ENCODE measurements at regions not wholly inside any gene's neighbourhood (a gene's known extent, or its start where the extent isn't known, plus 50 kb on each side); places are given as distances from the start of the nearest gene placed in this dataset.

DNA sequence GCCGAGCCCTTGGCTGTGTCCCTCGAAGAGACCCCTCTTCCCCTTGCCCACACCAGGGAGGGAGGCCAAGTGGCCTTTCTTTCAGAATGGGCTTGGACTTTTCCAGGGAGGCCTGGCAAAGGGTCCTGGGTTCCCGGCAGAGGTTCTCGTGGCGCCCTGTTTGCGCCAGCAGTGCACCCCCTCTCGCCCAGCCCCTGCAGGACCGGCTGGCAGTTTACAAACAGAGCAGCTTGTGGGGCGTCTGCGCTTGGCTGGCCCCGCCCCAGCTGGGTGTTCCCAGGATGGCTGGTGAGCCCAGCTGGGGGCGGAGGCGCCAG, 137.8 kb upstream of the CIBAR2 start:
- no peak for TF ChIP-seq POLR2A (IDR thresholded peaks at IDR 0.05)
- TF ChIP-seq, protein P1, sequence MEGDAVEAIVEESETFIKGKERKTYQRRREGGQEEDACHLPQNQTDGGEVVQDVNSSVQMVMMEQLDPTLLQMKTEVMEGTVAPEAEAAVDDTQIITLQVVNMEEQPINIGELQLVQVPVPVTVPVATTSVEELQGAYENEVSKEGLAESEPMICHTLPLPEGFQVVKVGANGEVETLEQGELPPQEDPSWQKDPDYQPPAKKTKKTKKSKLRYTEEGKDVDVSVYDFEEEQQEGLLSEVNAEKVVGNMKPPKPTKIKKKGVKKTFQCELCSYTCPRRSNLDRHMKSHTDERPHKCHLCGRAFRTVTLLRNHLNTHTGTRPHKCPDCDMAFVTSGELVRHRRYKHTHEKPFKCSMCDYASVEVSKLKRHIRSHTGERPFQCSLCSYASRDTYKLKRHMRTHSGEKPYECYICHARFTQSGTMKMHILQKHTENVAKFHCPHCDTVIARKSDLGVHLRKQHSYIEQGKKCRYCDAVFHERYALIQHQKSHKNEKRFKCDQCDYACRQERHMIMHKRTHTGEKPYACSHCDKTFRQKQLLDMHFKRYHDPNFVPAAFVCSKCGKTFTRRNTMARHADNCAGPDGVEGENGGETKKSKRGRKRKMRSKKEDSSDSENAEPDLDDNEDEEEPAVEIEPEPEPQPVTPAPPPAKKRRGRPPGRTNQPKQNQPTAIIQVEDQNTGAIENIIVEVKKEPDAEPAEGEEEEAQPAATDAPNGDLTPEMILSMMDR (IDR thresholded peaks at IDR 0.05) = no peak
